ENCODE measurements at regions not wholly inside any gene's neighbourhood (a gene's known extent, or its start where the extent isn't known, plus 50 kb on each side); places are given as distances from the start of the nearest gene placed in this dataset.

DNA sequence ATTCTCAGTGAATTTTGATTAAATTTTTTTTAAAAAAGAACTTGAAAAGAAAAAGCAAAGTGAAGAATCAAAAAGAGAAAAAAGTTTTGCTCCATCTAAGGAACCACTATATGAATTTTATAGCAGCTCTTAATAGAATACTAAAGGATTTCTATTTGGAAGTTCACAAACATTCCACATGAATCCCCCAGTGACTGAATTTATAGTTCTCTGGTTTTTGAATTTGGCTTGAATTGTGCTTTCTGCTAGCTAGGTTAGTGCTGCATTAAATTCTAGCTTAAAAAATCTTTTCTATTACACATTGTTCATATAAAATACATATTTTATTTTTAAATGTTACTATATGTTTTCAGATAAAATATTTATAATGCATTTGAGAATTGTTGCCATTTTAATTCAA, 675.4 kb downstream of the RERGL start:
- no peak overlapping the region for H3K4me3 ChIP-seq (ENCODE audit: low read depth, low read length)
- TF ChIP-seq, protein P1, sequence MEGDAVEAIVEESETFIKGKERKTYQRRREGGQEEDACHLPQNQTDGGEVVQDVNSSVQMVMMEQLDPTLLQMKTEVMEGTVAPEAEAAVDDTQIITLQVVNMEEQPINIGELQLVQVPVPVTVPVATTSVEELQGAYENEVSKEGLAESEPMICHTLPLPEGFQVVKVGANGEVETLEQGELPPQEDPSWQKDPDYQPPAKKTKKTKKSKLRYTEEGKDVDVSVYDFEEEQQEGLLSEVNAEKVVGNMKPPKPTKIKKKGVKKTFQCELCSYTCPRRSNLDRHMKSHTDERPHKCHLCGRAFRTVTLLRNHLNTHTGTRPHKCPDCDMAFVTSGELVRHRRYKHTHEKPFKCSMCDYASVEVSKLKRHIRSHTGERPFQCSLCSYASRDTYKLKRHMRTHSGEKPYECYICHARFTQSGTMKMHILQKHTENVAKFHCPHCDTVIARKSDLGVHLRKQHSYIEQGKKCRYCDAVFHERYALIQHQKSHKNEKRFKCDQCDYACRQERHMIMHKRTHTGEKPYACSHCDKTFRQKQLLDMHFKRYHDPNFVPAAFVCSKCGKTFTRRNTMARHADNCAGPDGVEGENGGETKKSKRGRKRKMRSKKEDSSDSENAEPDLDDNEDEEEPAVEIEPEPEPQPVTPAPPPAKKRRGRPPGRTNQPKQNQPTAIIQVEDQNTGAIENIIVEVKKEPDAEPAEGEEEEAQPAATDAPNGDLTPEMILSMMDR (IDR thresholded peaks at IDR 0.05; ENCODE audit: low read depth, low read length) = no peak

DNA sequence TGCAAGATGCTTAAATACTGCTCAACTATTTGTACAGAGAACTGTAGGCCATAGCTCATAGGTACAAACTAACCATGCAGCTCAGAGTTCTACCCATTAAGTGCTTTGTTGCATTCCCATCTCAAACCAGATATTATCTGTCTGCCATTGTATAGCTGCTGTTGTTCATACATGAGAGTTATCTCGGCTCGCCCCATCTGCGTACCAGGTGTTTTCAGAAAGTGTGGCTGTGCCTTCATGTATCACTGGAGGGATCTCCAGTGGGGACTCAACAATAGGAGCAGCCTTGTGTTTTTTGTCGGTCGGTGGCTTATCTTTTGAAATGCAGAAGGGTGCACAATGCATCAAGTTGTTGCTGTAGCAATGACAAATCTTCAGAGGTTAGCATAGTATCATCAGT, 678.3 kb downstream of the RERGL start:
- TF ChIP-seq, protein P1 (IDR thresholded peaks at IDR 0.05; ENCODE audit: low read depth, low read length) = no peak
- no peak overlapping the region for H3K4me3 ChIP-seq (ENCODE audit: low read depth, low read length)

DNA sequence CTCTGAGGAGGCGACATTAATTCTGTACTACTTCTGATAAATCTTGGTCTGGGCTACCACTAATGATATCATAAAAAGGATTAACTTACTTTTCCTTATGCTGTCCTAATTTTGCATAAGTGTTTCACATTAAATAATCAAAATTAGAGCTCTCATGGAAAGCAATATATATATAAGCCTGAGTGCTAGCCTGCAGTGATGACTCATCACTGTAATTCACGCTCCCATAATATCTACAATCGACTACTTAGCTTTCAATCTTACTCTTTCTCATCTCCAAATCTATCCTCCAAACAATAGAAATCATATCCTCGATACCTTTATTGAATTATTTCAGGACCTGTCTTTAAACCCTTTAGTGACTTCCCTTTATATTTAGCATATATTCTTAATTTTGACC, 701.3 kb downstream of the RERGL start:
- TF ChIP-seq, protein P1 (IDR thresholded peaks at IDR 0.05; ENCODE audit: low read depth, low read length) = no peak
- no peak overlapping the region for H3K4me3 ChIP-seq (ENCODE audit: low read depth, low read length)

DNA sequence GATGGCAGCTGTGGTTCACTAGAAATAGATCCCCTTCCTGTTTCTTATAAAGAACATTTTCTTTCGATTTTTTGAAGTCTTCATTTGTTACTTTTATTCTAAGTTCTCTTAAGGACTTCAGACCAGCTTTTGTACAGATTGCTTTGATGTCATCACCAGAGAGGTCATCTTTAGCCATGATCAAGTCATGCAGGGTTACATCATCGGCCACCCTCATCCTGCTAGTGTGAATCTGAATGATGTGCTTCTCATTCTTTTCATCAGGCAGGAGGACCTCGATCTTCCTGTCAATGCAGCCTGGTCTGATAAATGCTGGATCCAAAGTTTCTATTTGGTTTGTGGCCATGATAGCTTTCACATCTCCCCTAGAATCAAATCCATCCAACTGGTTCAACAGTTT, 706.7 kb downstream of the RERGL start:
- H3K4me3 ChIP-seq (ENCODE audit: low read depth, low read length) = no peak overlapping the region
- TF ChIP-seq, protein P1 (IDR thresholded peaks at IDR 0.05; ENCODE audit: low read depth, low read length) = no peak

DNA sequence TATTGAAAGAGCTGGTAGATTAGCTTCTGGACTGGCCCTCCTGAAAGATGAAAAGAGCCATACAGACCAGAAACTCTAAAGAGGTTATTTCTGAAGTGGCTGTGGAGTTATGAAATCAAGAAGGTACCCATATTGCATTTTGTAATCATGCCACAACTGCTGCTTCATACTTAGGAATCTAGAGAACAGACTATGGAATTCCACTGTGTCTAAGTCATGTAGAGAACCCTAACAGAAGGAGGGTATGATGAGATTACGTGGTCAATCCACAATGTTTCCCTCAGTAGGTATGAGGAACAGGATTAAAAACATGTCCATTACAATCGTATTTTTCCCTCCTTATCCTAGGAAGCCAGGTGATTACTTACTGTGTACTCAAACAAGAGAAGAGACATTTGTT, 708.8 kb downstream of the RERGL start:
- TF ChIP-seq, protein P1 (IDR thresholded peaks at IDR 0.05; ENCODE audit: low read depth, low read length) = no peak
- H3K4me3 ChIP-seq (ENCODE audit: low read depth, low read length) = no peak overlapping the region

DNA sequence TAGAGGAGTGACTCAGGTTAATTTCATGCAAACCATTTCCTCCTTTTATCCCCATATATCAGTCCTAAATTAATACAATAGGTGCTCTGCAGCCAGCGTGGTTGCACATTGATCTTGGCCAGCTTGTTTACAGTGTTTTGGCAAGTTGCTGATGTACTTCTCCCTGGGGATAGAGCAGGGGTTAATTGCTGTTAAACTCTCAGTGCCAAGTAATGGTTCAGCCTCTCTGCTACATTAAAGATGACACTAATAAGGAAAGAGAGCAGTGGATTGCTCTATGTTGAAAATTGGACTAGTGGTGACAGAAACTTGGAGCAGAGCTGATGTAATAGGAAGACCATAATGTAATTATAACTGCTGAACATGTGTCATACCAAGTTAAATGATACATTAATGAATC, 717.5 kb downstream of the RERGL start:
- TF ChIP-seq, protein P1 (IDR thresholded peaks at IDR 0.05; ENCODE audit: low read depth, low read length) = no peak
- H3K4me3 ChIP-seq (ENCODE audit: low read depth, low read length) = no peak overlapping the region

DNA sequence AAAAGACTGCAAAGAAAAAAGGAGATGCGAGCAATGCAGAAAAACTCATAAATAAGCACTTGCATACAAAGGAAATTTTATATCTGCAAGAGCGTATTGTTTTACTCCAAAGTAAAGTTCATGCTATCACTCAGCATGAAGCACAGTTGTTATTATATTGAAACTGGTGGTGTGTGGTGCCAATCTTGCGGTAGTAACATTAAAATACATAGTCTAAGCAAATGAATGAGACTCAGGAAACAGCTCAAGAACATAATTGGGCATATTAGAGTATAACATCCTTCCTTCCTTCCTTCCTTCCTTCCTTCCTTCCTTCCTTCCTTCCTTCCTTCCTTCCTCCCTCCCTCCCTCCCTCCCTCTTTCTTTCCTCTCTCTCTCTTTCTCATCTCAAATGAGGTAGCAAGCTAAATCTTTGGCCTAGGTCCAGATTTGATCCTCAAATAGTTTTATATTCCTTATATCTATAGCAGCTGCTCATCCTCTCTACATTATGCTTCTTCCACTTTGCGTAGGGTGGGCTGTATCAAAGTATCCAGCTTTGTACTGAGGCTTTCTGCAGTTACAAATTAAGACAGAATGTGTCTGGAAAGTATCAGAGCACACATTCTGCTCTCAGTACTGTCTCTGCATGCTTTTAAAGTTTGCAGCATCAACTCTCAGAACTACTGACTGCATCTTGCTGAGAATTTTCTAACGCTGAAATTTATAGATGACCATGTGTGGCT, 718.3 kb downstream of the RERGL start:
- TF ChIP-seq, protein P1 (IDR thresholded peaks at IDR 0.05; ENCODE audit: low read depth, low read length) = no peak
- no peak overlapping the region for H3K4me3 ChIP-seq (ENCODE audit: low read depth, low read length)

Data from WI38 (cell line).